HCT116 (cell line): ENCODE measurements at regions not wholly inside any gene's neighbourhood (a gene's known extent, or its start where the extent isn't known, plus 50 kb on each side); places are given as distances from the start of the nearest gene placed in this dataset.

ENCODE experiments used
- ATAC-seq: fragments of 200-7000 bp; cut with Tn5 transposase; 2 replicates; pipeline ENCODE4 v1.9.1; 2020; ENCODE audit warnings: mild to moderate bottlenecking, moderate library complexity
- BruUV-seq: library from RNA; stranded (reverse); fragments of 400-500 nt; replicated peaks from 2 replicates; lab custom pipeline; 2021; lab: Mats Ljungman, UMichigan
- CTCF ChIA-PET: fragments of 300-600 bp; sonication (Branson Sonifier 250); formaldehyde crosslinking; loops from one replicate; lab custom pipeline; 2021; ENCODE audit warnings: antibody characterized with exemption; lab: Charles Lee
- POLR2A ChIA-PET: fragments of 300-600, 350-600 bp; sonication (Branson Sonifier 250); formaldehyde crosslinking; loops from one replicate; lab custom pipeline; 2021; ENCODE audit warnings: antibody characterized with exemption; lab: Charles Lee
- RAD21 ChIA-PET, 2 experiments: fragments of 300-600 bp; sonication (Branson Sonifier 250); formaldehyde crosslinking; loops; one replicate each; lab custom pipeline; 2023; ENCODE audit warnings: low total read pairs in 2 of 2; ENCODE audit not compliant: uncharacterized antibody in 2 of 2, unreplicated experiment in 2 of 2, low non-redundant PET in 1 of 2; lab: Charles Lee
- DNase-seq: peaks from one replicate; pipeline ENCODE4 v3.0.0-alpha.2; 2010; ENCODE audit warnings: low read depth, low spot score
- H2AFZ ChIP-seq: fragments of 200-600 bp; shearing (Covaris generic), sonication (generic); 2 replicates; pipeline ENCODE4 v1.6.1; 2017; ENCODE audit warnings: low read depth, mixed run types, mixed read lengths, antibody characterized with exemption, low read length; ENCODE audit not compliant: poor library complexity, severe bottlenecking
- H3K27ac ChIP-seq: 2 replicates; pipeline ENCODE4 v1.5.1; 2012; ENCODE audit warnings: low read depth, low read length
- H3K27me3 ChIP-seq: fragments of 200-600 bp; sonication (generic); 2 replicates; pipeline ENCODE4 v1.6.1; 2016; ENCODE audit warnings: mixed run types, low read length, mixed read lengths; ENCODE audit not compliant: insufficient read depth
- H3K36me3 ChIP-seq, 2 experiments: fragments of 200-500 bp in 1 of 2; fragments of 200-600 bp in 1 of 2; sonication (Bioruptor generic) in 1 of 2; sonication (generic) in 1 of 2; 2 replicates each; pipeline versions ENCODE4 v1.5.1 to v1.6.1; 2014 to 2016; ENCODE audit warnings: low read length in 2 of 2, inconsistent platforms in 1 of 2, mixed read lengths in 1 of 2, mixed run types in 1 of 2; ENCODE audit not compliant: insufficient read depth in 2 of 2, control insufficient read depth in 1 of 2
- H3K4me1 ChIP-seq, 2 experiments: fragments of 200-600 bp in 1 of 2; sonication (generic) in 1 of 2; 2 replicates each; pipeline versions ENCODE4 v1.5.1 to v1.6.1; 2012 to 2017; ENCODE audit warnings: low read length in 2 of 2, inconsistent platforms in 1 of 2, mild to moderate bottlenecking in 1 of 2, mixed read lengths in 1 of 2, mixed run types in 1 of 2, moderate library complexity in 1 of 2; ENCODE audit not compliant: insufficient read depth in 2 of 2, control insufficient read depth in 1 of 2
- H3K4me2 ChIP-seq: fragments of 200-600 bp; sonication (generic); 2 replicates; pipeline ENCODE4 v1.6.1; 2017; ENCODE audit warnings: mixed run types, low read length, mixed read lengths
- H3K4me3 ChIP-seq, 2 experiments: fragments of 200-600 bp in 1 of 2; sonication (generic) in 1 of 2; replicated peaks in 1 of 2; 2 replicates each; pipeline ENCODE4 v1.5.1; 2011 to 2016; ENCODE audit warnings: low read length in 2 of 2, control low read depth in 1 of 2, low read depth in 1 of 2, mild to moderate bottlenecking in 1 of 2, mixed read lengths in 1 of 2, mixed run types in 1 of 2
- H3K79me2 ChIP-seq: fragments of 200-600 bp; sonication (generic); 2 replicates; pipeline ENCODE4 v1.6.1; 2017; ENCODE audit warnings: mild to moderate bottlenecking, mixed run types, low read length, moderate library complexity, mixed read lengths; ENCODE audit not compliant: insufficient read depth
- H3K9ac ChIP-seq: fragments of 200-600 bp; sonication (generic); 2 replicates; pipeline ENCODE4 v1.6.1; 2016; ENCODE audit warnings: low read length, mixed read lengths
- H3K9me2 ChIP-seq: fragments of 200-600 bp; sonication (generic), shearing (Covaris generic); 2 replicates; pipeline ENCODE4 v1.6.1; 2017; ENCODE audit warnings: mixed run types, mild to moderate bottlenecking, moderate library complexity; ENCODE audit not compliant: insufficient read depth
- H3K9me3 ChIP-seq, 2 experiments: fragments of 200-500 bp in 1 of 2; fragments of 200-600 bp in 1 of 2; sonication (Bioruptor generic) in 1 of 2; sonication (generic) in 1 of 2; 2 replicates each; pipeline ENCODE4 v1.6.1; 2014 to 2017; ENCODE audit warnings: low read length in 2 of 2, mixed read lengths in 2 of 2, inconsistent platforms in 1 of 2, low read depth in 1 of 2, mild to moderate bottlenecking in 1 of 2, mixed run types in 1 of 2, moderate library complexity in 1 of 2; ENCODE audit not compliant: control insufficient read depth in 1 of 2, insufficient read depth in 1 of 2
- H4K20me1 ChIP-seq: fragments of 200-600 bp; sonication (generic), shearing (Covaris generic); 2 replicates; pipeline ENCODE4 v1.6.1; 2017; ENCODE audit warnings: mixed run types, mild to moderate bottlenecking, moderate library complexity; ENCODE audit not compliant: insufficient read depth
- CBX3 ChIP-seq: IDR thresholded peaks from 2 replicates; pipeline ENCODE4 v1.6.1; 2012; ENCODE audit warnings: low read depth
- CEBPB ChIP-seq: IDR thresholded peaks from 2 replicates; pipeline ENCODE4 v1.6.1; 2012; ENCODE audit warnings: low read depth
- EGR1 ChIP-seq: IDR thresholded peaks from 2 replicates; pipeline ENCODE4 v1.6.1; 2012; ENCODE audit warnings: low read depth
- ELF1 ChIP-seq: IDR thresholded peaks from 2 replicates; pipeline ENCODE4 v1.6.1; 2012; ENCODE audit warnings: low read depth, borderline replicate concordance
- EZH2 ChIP-seq: fragments of 200-600 bp; sonication (generic); IDR thresholded peaks from 2 replicates; pipeline ENCODE4 v1.6.1; 2017; ENCODE audit warnings: antibody characterized with exemption, mixed run types
- EZH2phosphoT487 ChIP-seq: fragments of 200-600 bp; IDR thresholded peaks from 2 replicates; pipeline ENCODE4 v1.6.1; 2018; ENCODE audit warnings: antibody characterized with exemption, borderline replicate concordance
- FOSL1 ChIP-seq: IDR thresholded peaks from 2 replicates; pipeline ENCODE4 v1.6.1; 2012; ENCODE audit warnings: low read depth
- JUND ChIP-seq: IDR thresholded peaks from 2 replicates; pipeline ENCODE4 v1.6.1; 2012
- POLR2A ChIP-seq: IDR thresholded peaks from 2 replicates; pipeline ENCODE4 v1.7.0; 2011; ENCODE audit warnings: borderline replicate concordance; ENCODE audit not compliant: insufficient read depth, insufficient read length; ENCODE audit errors: extremely low read depth
- POLR2AphosphoS5 ChIP-seq: IDR thresholded peaks from 2 replicates; pipeline ENCODE4 v1.6.1; 2011; ENCODE audit warnings: mild to moderate bottlenecking, low read depth, low read length, moderate library complexity
- RAD21 ChIP-seq: IDR thresholded peaks from 2 replicates; pipeline ENCODE4 v1.6.1; 2012; ENCODE audit warnings: low read depth, mild to moderate bottlenecking
- SIN3A ChIP-seq: IDR thresholded peaks from 2 replicates; pipeline ENCODE4 v1.6.1; 2012; ENCODE audit warnings: low read depth
- SP1 ChIP-seq: IDR thresholded peaks from 2 replicates; pipeline ENCODE4 v1.6.1; 2012; ENCODE audit warnings: low read depth
- TCF7L2 ChIP-seq: IDR thresholded peaks from 2 replicates; pipeline ENCODE4 v1.7.0; 2011; ENCODE audit warnings: borderline replicate concordance, inconsistent platforms; ENCODE audit not compliant: insufficient read depth, insufficient read length; ENCODE audit errors: extremely low read depth
- ZFX ChIP-seq: fragments of 450-650 bp; IDR thresholded peaks from 2 replicates; pipeline ENCODE4 v1.6.1; 2017
- ZNF274 ChIP-seq: fragments of 200-500 bp; sonication (Bioruptor generic); IDR thresholded peaks from 2 replicates; pipeline ENCODE4 v1.6.1; 2014; ENCODE audit warnings: mild to moderate bottlenecking, low read depth, low read length, inconsistent platforms
- intact Hi-C: fragments of 100-400 bp; cut with micrococcal nuclease; formaldehyde crosslinking; loops from 2 replicates; pipeline ENCODE4 v1.10.0; 2022
- TF ChIP-seq, protein P1 (sequence below), 3 experiments: fragments of 200-600 bp in 1 of 3; sonication (generic) in 1 of 3; IDR thresholded peaks in 2 of 3; conservative IDR thresholded peaks in 1 of 3; 2 replicates each; pipeline ENCODE4 v1.5.1; 2012 to 2017; ENCODE audit warnings: low read depth in 2 of 3, low read length in 2 of 3, antibody characterized with exemption in 1 of 3, borderline replicate concordance in 1 of 3, control low read depth in 1 of 3, mild to moderate bottlenecking in 1 of 3, mixed read lengths in 1 of 3, mixed run types in 1 of 3, moderate library complexity in 1 of 3; ENCODE audit not compliant: insufficient read depth in 1 of 3

DNA sequence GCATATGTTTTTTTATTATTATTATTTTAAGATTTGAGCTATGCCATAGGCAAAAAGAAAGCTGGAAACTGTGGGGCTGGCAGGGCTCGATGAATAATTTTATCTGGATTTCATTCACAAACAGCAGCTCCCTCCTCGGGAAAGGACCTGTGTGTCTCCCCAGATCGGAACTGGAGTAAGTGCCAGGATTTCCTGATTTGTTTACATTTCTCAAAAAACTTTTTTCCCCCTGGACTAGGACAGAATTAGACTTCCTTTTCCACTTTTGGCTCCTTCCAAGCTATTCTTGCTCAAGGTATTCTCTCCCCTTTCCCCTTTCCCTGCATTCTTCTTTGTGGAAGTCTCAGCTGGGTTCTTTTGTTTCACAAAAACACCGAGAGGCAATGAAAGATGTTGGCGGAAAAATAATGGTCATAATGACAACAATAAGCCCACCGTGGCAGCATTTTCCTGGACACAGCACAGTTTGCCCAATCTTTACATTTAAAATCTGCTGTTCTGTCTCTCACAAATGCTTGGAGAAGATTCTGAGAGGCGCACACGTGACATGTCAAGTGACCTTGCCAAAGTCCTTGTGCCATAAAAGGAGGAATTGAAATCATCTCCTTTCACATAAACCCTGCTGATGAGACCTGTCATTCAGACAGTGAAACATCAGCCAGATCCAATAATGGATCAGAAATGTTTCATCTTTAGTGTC is 85.8 kb upstream of the PREP start:
- ATAC-seq = no peak
- no peak overlapping the region for H3K4me3 ChIP-seq
- no peaks in the 10 kb centered on the region for H4K20me1 ChIP-seq
- ChIA-PET CTCF (interaction anchor here (0.8 to 1.7 kb wide), 2 partner anchors 734 to 735 kb away, joined by 3 to 4 read pairs; no protein-coding TSS in a partner anchor), RAD21 (no interaction called here), POLR2A (interaction anchor here (0.7 kb wide), 1 partner anchor 597 kb away, joined by 3 read pairs; the partner anchor contains the start of gene PRDM1)
- H3K27me3 ChIP-seq = no peaks in the 10 kb centered on the region
- DNase-seq = no peak
- no peak overlapping the region for H3K27ac ChIP-seq
- TF ChIP-seq RAD21 = no peak
- TF ChIP-seq JUND = no peak
- TF ChIP-seq, protein P1, sequence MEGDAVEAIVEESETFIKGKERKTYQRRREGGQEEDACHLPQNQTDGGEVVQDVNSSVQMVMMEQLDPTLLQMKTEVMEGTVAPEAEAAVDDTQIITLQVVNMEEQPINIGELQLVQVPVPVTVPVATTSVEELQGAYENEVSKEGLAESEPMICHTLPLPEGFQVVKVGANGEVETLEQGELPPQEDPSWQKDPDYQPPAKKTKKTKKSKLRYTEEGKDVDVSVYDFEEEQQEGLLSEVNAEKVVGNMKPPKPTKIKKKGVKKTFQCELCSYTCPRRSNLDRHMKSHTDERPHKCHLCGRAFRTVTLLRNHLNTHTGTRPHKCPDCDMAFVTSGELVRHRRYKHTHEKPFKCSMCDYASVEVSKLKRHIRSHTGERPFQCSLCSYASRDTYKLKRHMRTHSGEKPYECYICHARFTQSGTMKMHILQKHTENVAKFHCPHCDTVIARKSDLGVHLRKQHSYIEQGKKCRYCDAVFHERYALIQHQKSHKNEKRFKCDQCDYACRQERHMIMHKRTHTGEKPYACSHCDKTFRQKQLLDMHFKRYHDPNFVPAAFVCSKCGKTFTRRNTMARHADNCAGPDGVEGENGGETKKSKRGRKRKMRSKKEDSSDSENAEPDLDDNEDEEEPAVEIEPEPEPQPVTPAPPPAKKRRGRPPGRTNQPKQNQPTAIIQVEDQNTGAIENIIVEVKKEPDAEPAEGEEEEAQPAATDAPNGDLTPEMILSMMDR (IDR thresholded peaks at IDR 0.05 in 2 of 3, conservative IDR thresholded peaks at IDR 0.05 in 1 of 3; ENCODE audit: borderline replicate concordance in 1 of 3, insufficient read depth in 1 of 3, low read depth in 2 of 3, low read length in 2 of 3) = no peak
- no peak for TF ChIP-seq CBX3
- no peak for TF ChIP-seq FOSL1
- TF ChIP-seq TCF7L2 = no peak
- TF ChIP-seq EZH2 = no peak
- TF ChIP-seq ELF1 = no peak
- no peak for TF ChIP-seq SIN3A
- no peak for TF ChIP-seq POLR2A
- no peak for TF ChIP-seq CEBPB
- TF ChIP-seq ZFX = no peak
- no peak for TF ChIP-seq EZH2phosphoT487
- no peak for TF ChIP-seq ZNF274
- no peak for TF ChIP-seq SP1
- no peak for TF ChIP-seq EGR1
- no peak for TF ChIP-seq POLR2AphosphoS5
- no peak overlapping the region for H2AFZ ChIP-seq
- H3K9ac ChIP-seq = no peak overlapping the region
- intact Hi-C loops = no loop called here
- no peak overlapping the region for H3K4me2 ChIP-seq
- no peaks in the 10 kb centered on the region for H3K36me3 ChIP-seq
- no peaks in the 10 kb centered on the region for H3K9me2 ChIP-seq
- no peaks in the 10 kb centered on the region for H3K79me2 ChIP-seq
- BruUV-seq = no TSS peak
- H3K9me3 ChIP-seq = no peaks in the 10 kb centered on the region
- no peaks in the 10 kb centered on the region for H3K4me1 ChIP-seq
